ENCODE measurements at regions not wholly inside any gene's neighbourhood (a gene's known extent, or its start where the extent isn't known, plus 50 kb on each side); places are given as distances from the start of the nearest gene placed in this dataset.
"Not testable (repeated sequence)": the region's sequence is repeated elsewhere in the genome, so short reads cannot be mapped to it uniquely, and the experiment has no call there.

DNA sequence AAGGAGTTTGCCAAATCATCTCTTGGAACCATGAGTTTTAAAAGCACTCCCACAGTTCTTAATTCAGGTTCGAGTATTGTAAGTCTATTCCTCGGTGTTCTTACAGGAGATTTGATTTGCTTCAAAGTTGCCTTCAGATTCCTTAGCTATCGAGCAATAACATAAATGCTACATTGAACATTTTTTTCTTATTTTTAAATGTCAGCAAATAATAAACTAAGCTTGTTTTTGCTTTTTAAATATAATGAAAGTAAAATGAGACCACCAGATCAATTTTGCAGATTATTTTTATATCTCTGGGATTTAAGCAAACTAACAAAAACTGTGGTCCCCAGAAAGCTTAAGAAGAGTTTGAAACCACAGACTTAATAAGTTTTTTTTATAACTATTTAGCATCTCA lies 195.5 kb downstream of the LNPK start:
- Histone ChIP-seq H3K9me3 (ENCODE audit: control insufficient read depth, low read length) (no peaks in the 10 kb centered on the region), H3K4me3 (ENCODE audit: low read length) (no peak overlapping the region), H3K4me1 (ENCODE audit: control insufficient read depth, insufficient read depth, low read length) (no peaks in the 10 kb centered on the region), H3K27me3 (ENCODE audit: control insufficient read depth, insufficient read depth) (no peaks in the 10 kb centered on the region), H3K27ac (ENCODE audit: low read length) (no peak overlapping the region)
- 66% methylated on average over 3 of the region's 3 CpGs for WGBS
- intact Hi-C loops (cut with DNase I) = no loop called here
- no peak for ATAC-seq
- no peak for DNase-seq

DNA sequence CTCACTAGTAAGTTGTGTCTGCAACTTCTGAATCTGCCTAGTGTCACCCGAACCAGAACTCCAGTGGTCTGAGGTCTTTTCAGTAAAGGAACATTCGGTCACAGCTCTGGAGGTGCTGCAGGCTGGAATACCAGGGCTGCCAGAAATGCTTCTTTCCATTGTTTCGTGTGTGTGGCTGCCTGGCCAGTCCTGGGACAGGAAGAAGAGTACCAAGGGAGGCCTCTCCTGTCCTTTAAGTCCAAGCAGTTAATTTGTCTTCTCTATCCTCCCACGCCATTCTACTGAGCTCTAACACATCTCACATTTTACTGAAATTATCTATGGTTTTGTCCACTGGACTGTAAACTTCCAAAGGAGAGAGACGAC lies 196.0 kb downstream of the LNPK start:
- Histone ChIP-seq H3K9me3 (ENCODE audit: control insufficient read depth, low read length) (no peaks in the 10 kb centered on the region), H3K27ac (ENCODE audit: low read length) (no peak overlapping the region), H3K4me3 (ENCODE audit: low read length) (no peak overlapping the region), H3K4me1 (ENCODE audit: control insufficient read depth, insufficient read depth, low read length) (no peaks in the 10 kb centered on the region), H3K27me3 (ENCODE audit: control insufficient read depth, insufficient read depth) (no peaks in the 10 kb centered on the region)
- ATAC-seq (no peak), DNase-seq (no peak)
- WGBS = 60% methylated on average over 5 of the region's 5 CpGs
- intact Hi-C loops (cut with DNase I) = no loop called here

DNA sequence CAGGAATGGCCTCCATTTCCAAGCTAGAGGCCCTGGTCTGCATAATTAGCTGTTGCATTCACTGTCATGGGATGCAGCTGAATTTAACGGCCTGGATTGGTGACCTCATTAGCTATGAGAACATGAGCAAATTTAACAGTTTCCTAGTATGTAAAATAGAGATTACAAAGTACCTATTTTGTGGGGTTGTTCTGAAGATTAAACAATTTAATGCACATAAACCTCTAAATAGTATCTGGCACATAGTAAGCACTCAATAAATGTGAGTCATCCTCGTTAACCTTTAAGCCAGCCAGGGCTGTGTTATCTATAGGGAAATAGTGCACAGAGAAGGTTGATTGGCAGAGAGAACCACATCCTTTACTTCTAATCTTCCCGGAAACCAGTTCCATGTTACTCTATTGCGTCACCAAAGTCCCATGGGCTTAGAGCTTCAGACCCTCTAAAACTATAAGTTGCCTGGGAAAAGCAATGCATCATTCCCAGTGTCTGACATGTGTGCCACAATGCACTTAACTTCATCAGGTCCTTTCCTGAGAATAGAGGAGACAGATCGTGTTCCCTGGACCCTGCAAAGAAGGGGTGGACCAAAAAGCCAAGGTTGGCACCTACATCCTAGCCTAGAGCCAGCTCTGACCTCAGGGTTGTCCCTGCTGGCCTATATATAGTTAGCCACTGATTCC lies 196.5 kb downstream of the LNPK start:
- no peaks in the 10 kb centered on the region for H3K4me1 ChIP-seq (ENCODE audit: control insufficient read depth, insufficient read depth, low read length)
- ATAC-seq = no peak
- H3K27me3 ChIP-seq (ENCODE audit: control insufficient read depth, insufficient read depth) = no peaks in the 10 kb centered on the region
- no peaks in the 10 kb centered on the region for H3K9me3 ChIP-seq (ENCODE audit: control insufficient read depth, low read length)
- no peak overlapping the region for H3K27ac ChIP-seq (ENCODE audit: low read length)
- DNase-seq = no peak
- intact Hi-C loops (cut with DNase I) = no loop called here
- WGBS = 49% methylated on average over 5 of the region's 5 CpGs
- H3K4me3 ChIP-seq (ENCODE audit: low read length) = no peak overlapping the region

DNA sequence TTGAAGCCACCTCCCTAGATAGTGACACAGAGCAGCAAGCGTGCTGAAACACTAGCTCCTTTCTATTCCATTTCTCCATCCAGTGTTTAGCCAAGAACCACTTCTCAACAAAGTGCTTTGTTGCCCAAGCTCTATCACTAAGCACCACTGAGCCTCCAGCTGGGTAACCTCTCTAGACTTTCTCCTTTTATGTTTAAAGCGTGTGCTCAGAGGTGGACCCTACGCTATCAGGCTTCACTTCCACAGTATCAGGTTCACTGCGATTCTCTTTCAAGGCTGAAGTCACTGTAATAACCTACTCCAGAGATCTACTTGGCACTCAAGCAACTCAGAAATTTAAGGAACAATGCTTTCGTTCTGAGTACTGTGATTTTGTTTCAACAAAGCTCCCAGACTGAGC lies 197.9 kb downstream of the LNPK start:
- no peak overlapping the region for H3K4me3 ChIP-seq (ENCODE audit: low read length)
- no peak overlapping the region for H3K27ac ChIP-seq (ENCODE audit: low read length)
- ATAC-seq (no peak), DNase-seq (no peak)
- no peaks in the 10 kb centered on the region for H3K9me3 ChIP-seq (ENCODE audit: control insufficient read depth, low read length)
- no peaks in the 10 kb centered on the region for H3K27me3 ChIP-seq (ENCODE audit: control insufficient read depth, insufficient read depth)
- intact Hi-C loops (cut with DNase I) = no loop called here
- 66% methylated on average over 5 of the region's 5 CpGs for WGBS
- no peaks in the 10 kb centered on the region for H3K4me1 ChIP-seq (ENCODE audit: control insufficient read depth, insufficient read depth, low read length)

DNA sequence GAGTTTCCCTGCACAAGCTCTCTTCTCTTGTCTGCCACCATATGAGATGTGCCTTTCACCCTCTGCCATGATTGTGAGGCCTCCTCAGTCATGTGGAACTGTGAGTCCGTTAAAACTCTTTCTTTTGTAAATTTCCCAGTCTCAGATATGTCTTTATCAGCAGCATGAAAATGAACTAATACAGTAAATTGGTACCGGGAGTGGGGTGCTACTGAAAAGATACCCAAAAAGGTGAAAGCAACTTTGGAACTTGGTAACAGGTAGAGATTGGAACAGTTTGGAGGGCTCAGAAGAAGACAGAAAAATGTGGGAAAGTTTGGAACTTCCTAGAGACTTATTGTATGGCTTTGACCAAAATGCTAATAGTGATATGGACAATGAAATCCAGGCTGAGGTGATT lies 205.6 kb downstream of the LNPK start:
- DNase-seq; H3K4me1 ChIP-seq (ENCODE audit: control insufficient read depth, insufficient read depth, low read length); H3K9me3 ChIP-seq (ENCODE audit: control insufficient read depth, low read length); intact Hi-C loops (cut with DNase I); H3K27me3 ChIP-seq (ENCODE audit: control insufficient read depth, insufficient read depth); H3K4me3 ChIP-seq (ENCODE audit: low read length); H3K27ac ChIP-seq (ENCODE audit: low read length); ATAC-seq: not testable (repeated sequence)
- WGBS = 83% methylated on average over 2 of the region's 2 CpGs

DNA sequence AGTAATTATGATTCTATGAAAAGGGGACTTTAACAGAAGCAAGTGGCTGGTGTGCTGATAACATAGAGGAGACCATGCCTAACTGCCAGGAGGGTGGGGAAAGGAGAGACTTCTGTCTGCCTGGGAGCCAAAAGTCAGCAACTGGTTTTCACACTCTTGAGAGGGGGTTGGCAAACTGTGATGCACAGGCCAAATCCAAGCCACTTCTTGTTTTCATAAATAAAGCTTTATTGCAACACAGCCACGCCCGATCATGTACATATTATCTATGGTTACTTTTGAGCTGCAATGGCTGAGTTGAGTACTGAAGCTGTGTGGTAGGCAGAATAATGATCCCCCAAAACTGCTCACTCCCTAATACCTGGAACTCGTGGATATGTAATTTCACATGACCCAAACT lies 208.4 kb downstream of the LNPK start:
- DNase-seq = no peak
- ATAC-seq = no peak
- WGBS = 81% methylated on average over 3 of the region's 3 CpGs
- intact Hi-C loops (cut with DNase I) = no loop called here
- H3K27ac ChIP-seq (ENCODE audit: low read length) = no peak overlapping the region
- H3K27me3 ChIP-seq (ENCODE audit: control insufficient read depth, insufficient read depth) = no peaks in the 10 kb centered on the region
- no peaks in the 10 kb centered on the region for H3K4me1 ChIP-seq (ENCODE audit: control insufficient read depth, insufficient read depth, low read length)
- H3K9me3 ChIP-seq (ENCODE audit: control insufficient read depth, low read length) = peaks cover 3% of the 10 kb centered on the region
- H3K4me3 ChIP-seq (ENCODE audit: low read length) = no peak overlapping the region

DNA sequence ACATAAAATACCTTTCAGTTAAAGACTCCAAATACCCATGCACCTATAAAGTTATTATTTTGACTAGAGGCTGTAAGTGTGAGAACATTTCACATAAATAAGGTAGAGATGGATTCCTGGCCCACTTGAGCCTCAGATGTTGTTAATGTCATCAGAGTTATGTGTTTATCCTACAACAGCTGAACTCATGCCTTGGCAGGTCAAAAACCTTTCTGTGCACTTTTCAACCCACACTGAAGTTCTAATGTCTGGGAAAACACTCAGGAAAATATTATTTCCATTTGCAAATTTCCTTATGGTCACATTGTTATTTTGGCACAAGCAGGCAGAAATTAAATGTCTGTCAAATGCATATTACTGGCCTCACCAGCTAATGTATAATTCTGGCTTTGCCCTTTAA lies 209.2 kb downstream of the LNPK start:
- DNase-seq (no peak), ATAC-seq (no peak)
- intact Hi-C loops (cut with DNase I) = no loop called here
- Histone ChIP-seq H3K27me3 (ENCODE audit: control insufficient read depth, insufficient read depth) (no peaks in the 10 kb centered on the region), H3K9me3 (ENCODE audit: control insufficient read depth, low read length) (peaks cover 3% of the 10 kb centered on the region), H3K27ac (ENCODE audit: low read length) (no peak overlapping the region), H3K4me1 (ENCODE audit: control insufficient read depth, insufficient read depth, low read length) (no peaks in the 10 kb centered on the region), H3K4me3 (ENCODE audit: low read length) (no peak overlapping the region)

DNA sequence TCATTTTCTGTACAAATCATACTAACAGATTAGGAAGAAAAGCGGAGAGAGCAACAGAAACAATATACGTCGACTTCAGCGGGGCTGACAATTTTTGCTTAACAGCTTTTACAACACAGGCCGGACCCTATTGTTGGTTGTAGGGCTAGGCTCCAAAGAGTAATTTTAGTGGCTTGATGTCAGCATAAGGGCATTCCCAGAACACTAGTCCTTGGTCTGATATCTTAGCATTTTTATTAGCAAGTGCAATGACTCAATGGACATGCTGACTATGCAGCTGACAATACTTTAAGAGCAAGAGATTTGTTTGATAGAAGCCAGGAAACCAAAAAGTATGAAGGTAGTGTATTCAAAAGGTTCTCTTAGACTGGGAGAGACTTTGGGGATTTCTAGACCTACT lies 209.9 kb downstream of the LNPK start:
- DNase-seq (no peak), ATAC-seq (no peak)
- Histone ChIP-seq H3K27ac (ENCODE audit: low read length) (no peak overlapping the region), H3K4me3 (ENCODE audit: low read length) (no peak overlapping the region), H3K4me1 (ENCODE audit: control insufficient read depth, insufficient read depth, low read length) (no peaks in the 10 kb centered on the region), H3K9me3 (ENCODE audit: control insufficient read depth, low read length) (peaks cover 3% of the 10 kb centered on the region), H3K27me3 (ENCODE audit: control insufficient read depth, insufficient read depth) (no peaks in the 10 kb centered on the region)
- 88% methylated on average over 5 of the region's 5 CpGs for WGBS
- intact Hi-C loops (cut with DNase I) = no loop called here

DNA sequence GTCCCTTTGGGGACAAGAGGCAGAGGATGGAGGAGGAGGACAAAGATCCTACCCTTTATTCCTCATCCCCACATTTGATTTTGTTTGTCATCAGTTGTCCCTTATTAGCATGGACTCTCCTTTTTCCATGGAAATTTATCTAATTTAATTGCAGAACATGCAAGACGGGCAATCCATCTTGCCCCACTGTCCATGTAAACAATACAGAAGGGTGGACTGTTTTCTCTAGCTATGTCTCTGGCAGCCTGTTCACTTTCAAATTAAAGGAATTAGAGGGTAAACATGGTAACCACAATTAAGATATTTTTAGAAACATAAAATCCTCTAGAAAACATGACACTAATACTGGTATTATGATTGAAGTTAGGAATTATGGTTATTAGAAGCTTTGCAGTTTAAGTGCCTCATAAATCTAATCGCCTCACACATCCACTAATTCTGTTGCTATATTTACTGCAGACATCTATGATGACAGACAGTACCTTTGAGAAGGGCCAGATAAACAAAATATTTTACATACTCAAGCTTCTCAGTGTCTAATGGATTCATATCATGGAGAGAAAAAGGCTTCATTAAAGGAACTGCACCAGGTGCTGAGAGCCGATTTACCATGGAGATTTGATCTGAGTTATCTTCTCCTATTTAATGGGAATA lies 215.5 kb downstream of the LNPK start:
- 61% methylated on average over 3 of the region's 3 CpGs for WGBS
- H3K27ac ChIP-seq (ENCODE audit: low read length) = no peak overlapping the region
- no peaks in the 10 kb centered on the region for H3K4me1 ChIP-seq (ENCODE audit: control insufficient read depth, insufficient read depth, low read length)
- no peak overlapping the region for H3K4me3 ChIP-seq (ENCODE audit: low read length)
- intact Hi-C loops (cut with DNase I) = no loop called here
- H3K9me3 ChIP-seq (ENCODE audit: control insufficient read depth, low read length) = no peaks in the 10 kb centered on the region
- no peaks in the 10 kb centered on the region for H3K27me3 ChIP-seq (ENCODE audit: control insufficient read depth, insufficient read depth)
- no peak for ATAC-seq
- DNase-seq = no peak

DNA sequence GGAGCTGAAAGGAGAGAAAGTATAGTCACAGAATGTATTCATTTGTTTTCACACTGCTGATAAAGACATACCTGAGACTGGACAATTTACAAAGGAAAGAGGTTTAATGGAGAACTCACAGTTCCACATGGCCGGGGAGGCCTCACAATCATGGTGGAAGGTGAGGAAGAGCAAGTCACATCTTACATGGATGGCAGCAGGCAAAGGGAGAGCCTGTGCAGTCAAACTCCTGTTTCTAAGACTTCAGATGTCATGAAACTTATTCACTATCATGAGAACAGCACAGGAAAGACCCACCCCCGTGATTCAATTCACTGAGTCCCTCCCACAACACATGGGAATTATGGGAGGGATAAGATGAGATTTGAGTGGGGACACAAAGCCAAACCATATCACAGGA lies 224.7 kb downstream of the LNPK start:
- intact Hi-C loops (cut with DNase I); H3K4me1 ChIP-seq (ENCODE audit: control insufficient read depth, insufficient read depth, low read length); H3K27ac ChIP-seq (ENCODE audit: low read length); DNase-seq; H3K27me3 ChIP-seq (ENCODE audit: control insufficient read depth, insufficient read depth); ATAC-seq; H3K4me3 ChIP-seq (ENCODE audit: low read length); H3K9me3 ChIP-seq (ENCODE audit: control insufficient read depth, low read length): not testable (repeated sequence)
- WGBS = 67% methylated on average over 2 of the region's 2 CpGs

DNA sequence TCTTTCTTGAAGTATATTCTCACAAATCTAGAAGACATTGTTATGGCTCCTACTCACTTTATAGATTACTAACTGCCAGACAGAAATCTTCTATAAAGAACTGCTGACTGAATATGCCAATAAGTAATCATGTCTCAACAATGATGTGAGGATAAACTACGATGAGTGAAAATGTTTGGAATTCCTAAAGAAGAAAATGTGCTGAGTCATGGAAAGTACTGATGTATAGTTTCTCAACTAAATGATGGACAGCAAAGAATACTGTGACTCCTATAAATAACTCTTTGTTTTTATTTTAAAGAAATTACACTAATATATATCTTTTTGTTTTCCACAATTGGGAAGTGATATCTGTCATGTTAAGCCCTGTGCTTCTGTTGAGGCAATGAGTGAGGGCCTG lies 232.9 kb downstream of the LNPK start:
- no peak overlapping the region for H3K27ac ChIP-seq (ENCODE audit: low read length)
- no peak for DNase-seq
- ATAC-seq = no peak
- 43% methylated on average over 1 of the region's 1 CpG for WGBS
- intact Hi-C loops (cut with DNase I) = no loop called here
- H3K27me3 ChIP-seq (ENCODE audit: control insufficient read depth, insufficient read depth) = no peaks in the 10 kb centered on the region
- H3K4me1 ChIP-seq (ENCODE audit: control insufficient read depth, insufficient read depth, low read length) = no peaks in the 10 kb centered on the region
- H3K9me3 ChIP-seq (ENCODE audit: control insufficient read depth, low read length) = no peaks in the 10 kb centered on the region
- H3K4me3 ChIP-seq (ENCODE audit: low read length) = no peak overlapping the region

DNA sequence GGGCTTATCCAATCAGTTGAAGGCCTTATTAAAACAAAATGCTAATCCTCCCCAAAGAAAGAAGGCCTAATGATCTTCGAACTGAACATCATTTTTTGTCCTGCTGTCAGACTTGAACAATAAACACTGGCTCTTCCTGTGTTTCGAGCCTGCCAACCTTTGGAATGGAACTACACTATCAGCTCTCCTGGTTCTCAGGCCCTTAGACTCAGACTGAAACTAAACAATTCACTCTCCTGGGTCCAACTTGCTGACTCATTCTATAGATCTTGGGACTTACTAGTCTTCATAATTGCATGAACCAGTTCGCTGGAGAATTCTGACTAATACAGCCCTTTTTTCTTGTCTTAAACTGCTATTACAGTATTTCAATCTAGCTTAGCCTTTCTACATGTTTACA lies 235.2 kb downstream of the LNPK start:
- Histone ChIP-seq H3K4me1 (ENCODE audit: control insufficient read depth, insufficient read depth, low read length) (no peaks in the 10 kb centered on the region), H3K27me3 (ENCODE audit: control insufficient read depth, insufficient read depth) (no peaks in the 10 kb centered on the region), H3K27ac (ENCODE audit: low read length) (no peak overlapping the region), H3K9me3 (ENCODE audit: control insufficient read depth, low read length) (no peaks in the 10 kb centered on the region), H3K4me3 (ENCODE audit: low read length) (no peak overlapping the region)
- ATAC-seq (no peak), DNase-seq (no peak)
- 41% methylated on average over 3 of the region's 3 CpGs for WGBS
- intact Hi-C loops (cut with DNase I) = no loop called here
